ENCODE measurements at regions not wholly inside any gene's neighbourhood (a gene's known extent, or its start where the extent isn't known, plus 50 kb on each side); places are given as distances from the start of the nearest gene placed in this dataset.
"Not testable (repeated sequence)": the region's sequence is repeated elsewhere in the genome, so short reads cannot be mapped to it uniquely, and the experiment has no call there.

GRCh38 chr5:136453986-136454758 is 88.8 kb upstream of the TRPC7 start:
- no peak for ATAC-seq

GRCh38 chr5:136453199-136453598 is 87.9 kb upstream of the TRPC7 start:
- ATAC-seq, result no peak

- not testable (repeated sequence) for ATAC-seq
Measured at GRCh38 chr5:136447576-136447975, 82.2 kb upstream of the TRPC7 start.

GRCh38 chr5:136446565-136446964 is 81.2 kb upstream of the TRPC7 start:
- ATAC-seq, result no peak

GRCh38 chr5:136444099-136444498 is 78.8 kb upstream of the TRPC7 start:
- ATAC-seq, result not testable (repeated sequence)

GRCh38 chr5:136439367-136439766 is 74.0 kb upstream of the TRPC7 start:
- no peak for ATAC-seq

GRCh38 chr5:136435946-136436543 is 70.7 kb upstream of the TRPC7 start:
- no peak for ATAC-seq

GRCh38 chr5:136434795-136435194 is 69.5 kb upstream of the TRPC7 start:
- no peak for ATAC-seq

- no peak for ATAC-seq
Measured at GRCh38 chr5:136432705-136433104, 67.4 kb upstream of the TRPC7 start.

- ATAC-seq, result no peak
Measured at GRCh38 chr5:136430081-136430480, 64.7 kb upstream of the TRPC7 start.

GRCh38 chr5:136427426-136427825 is 62.1 kb upstream of the TRPC7 start:
- ATAC-seq, result no peak

GRCh38 chr5:136425921-136426320 is 60.6 kb upstream of the TRPC7 start:
- no peak for ATAC-seq

GRCh38 chr5:136424835-136425584 is 59.7 kb upstream of the TRPC7 start:
- no peak for ATAC-seq

GRCh38 chr5:136423944-136424606 is 58.7 kb upstream of the TRPC7 start:
- no peak for ATAC-seq

GRCh38 chr5:136420168-136420898 is 55.0 kb upstream of the TRPC7 start:
- no peak for ATAC-seq

GRCh38 chr5:136418301-136418700 is 53.0 kb upstream of the TRPC7 start:
- ATAC-seq, result no peak
